ENCODE measurements at regions not wholly inside any gene's neighbourhood (a gene's known extent, or its start where the extent isn't known, plus 50 kb on each side); places are given as distances from the start of the nearest gene placed in this dataset.

GRCh38 chr22:27240298-27241075, 561.1 kb downstream of the MN1 start:
- ATAC-seq (ENCODE audit: low FRiP score) (no peak), DNase-seq (ENCODE audit: low spot score) (no peak)
- TF ChIP-seq CTCF (IDR thresholded peaks at IDR 0.05): no peak

DNA sequence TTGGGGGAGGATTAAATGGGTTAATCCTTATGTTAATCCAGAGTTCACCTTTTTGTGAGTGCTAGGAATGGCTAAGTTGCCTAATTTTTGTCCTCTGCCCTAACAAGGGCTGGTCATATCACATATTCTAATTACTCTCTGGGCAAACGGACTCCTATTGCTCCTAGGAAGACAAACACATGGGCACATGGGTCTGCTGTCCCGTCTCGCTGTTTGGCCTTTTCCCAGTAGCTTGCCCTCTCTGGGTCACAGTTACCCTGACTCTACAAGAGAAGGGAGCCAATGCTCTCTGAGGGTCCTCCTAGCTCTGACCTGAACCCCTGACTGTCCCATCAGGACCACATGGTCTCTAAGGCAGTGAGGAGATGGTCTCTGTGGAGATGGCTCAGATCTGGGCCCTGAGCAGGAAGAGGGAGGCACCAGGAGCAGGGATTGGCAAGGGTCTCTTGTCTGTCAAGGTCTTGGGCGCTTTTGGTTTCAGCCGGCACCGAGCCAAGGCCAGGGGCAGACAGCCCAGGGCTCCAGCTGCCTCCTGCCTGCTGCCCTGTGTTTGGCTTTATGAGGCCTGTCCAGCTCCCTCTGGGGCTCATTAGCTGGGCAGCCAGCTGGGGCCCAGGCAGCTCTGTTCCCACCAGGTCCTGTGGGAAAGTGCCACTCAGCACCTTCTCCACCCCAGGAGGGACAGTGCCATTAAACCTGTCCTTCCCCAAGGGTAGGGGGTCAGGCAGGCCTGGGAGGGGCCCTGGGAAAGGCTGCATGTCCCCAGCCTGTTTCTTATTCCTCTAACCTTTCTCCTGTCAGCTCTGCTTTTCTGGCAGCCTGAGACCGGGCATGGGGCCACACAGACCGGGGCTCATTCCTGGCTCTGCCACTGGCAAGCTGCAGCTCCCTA, 559.9 kb downstream of the MN1 start:
- no peak for TF ChIP-seq CTCF (IDR thresholded peaks at IDR 0.05)
- DNase-seq (ENCODE audit: low spot score) (no peak), ATAC-seq (ENCODE audit: low FRiP score) (no peak)

GRCh38 chr22:27242474-27242873, 559.1 kb downstream of the MN1 start:
- TF ChIP-seq CTCF (IDR thresholded peaks at IDR 0.05): no peak
- no peak for DNase-seq (ENCODE audit: low spot score)
- ATAC-seq (ENCODE audit: low FRiP score): no peak

DNA sequence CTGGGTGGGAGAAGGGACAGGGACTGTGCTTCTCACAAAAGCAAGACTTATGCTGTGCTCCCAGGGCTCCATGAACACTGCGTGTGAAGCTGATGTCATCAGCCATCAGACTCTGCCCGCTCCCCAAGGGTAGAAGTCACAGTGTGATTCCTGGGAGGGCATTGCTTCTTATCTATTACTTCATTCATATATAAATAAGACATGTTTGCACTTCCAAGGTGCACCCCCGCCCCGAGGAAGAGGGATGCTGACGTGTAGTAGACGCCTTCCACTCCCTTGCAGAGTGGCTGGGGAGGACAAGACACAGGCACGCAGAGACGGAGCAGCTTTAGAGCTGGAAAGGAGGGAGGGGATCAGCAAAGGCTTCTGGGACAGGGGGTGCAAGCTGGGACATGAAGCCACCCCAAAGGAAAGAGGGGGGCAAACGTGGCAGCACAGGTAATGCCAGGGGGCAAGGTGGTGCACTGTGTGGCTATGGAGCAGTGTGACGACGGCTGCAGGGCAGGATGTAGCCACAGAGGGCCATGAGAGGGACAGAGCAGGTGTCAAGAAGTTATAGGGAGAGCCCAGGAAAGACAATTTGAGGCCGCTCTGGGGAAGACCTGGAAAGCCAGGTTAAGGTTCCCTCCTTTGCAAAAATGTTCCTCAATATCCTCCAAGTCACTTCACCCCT, 558.5 kb downstream of the MN1 start:
- TF ChIP-seq CTCF (IDR thresholded peaks at IDR 0.05): no peak

DNA sequence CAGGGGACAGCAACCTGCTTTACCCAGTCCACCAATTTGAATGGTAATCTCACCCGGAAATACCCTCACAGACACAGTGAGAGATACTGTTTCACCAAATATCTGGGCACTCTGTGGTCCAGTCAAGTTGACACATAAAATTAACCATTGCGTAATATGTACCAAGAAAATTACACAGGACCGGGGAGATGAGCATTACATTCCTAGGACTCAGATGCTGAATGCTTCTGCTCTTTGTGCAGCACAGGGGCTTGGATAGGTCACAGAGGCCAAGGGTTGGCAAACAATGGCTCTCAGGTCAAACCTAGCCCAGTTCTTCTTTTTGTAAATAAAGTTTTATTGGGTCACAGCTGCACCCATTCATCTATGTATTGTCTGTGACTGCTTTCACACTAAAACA, 557.2 kb downstream of the MN1 start:
- TF ChIP-seq CTCF (IDR thresholded peaks at IDR 0.05): no peak
- ATAC-seq (ENCODE audit: low FRiP score) (no peak), DNase-seq (ENCODE audit: low spot score) (no peak)

More for the DNA sequence above, 558.5 kb downstream of the MN1 start:
- no peak for DNase-seq (ENCODE audit: low spot score)
- no peak for ATAC-seq (ENCODE audit: low FRiP score)

GRCh38 chr22:27245056-27245455, 556.5 kb downstream of the MN1 start:
- ATAC-seq (ENCODE audit: low FRiP score) (no peak), DNase-seq (ENCODE audit: low spot score) (no peak)
- no peak for TF ChIP-seq CTCF (IDR thresholded peaks at IDR 0.05)
